ENCODE measurements at regions not wholly inside any gene's neighbourhood (a gene's known extent, or its start where the extent isn't known, plus 50 kb on each side); places are given as distances from the start of the nearest gene placed in this dataset.

- DNase-seq = peak in 1 of 2 donors; percentile 64
- Mint-ChIP-seq H3K4me3 (no peak overlapping the region), H3K36me3 (no peaks in the 10 kb centered on the region), H3K27ac (no peak overlapping the region), H3K4me1 (peaks cover 0 to 10% of the 10 kb centered on the region in 2 donors), H3K27me3 (ENCODE audit: low read depth in 2 of 2) (peaks cover 7 to 12% of the 10 kb centered on the region in 2 donors), H3K9me3 (no peaks in the 10 kb centered on the region)
- Histone ChIP-seq H3K27me3 (ENCODE audit: control insufficient read depth, insufficient read depth, low read length) (no peaks in the 10 kb centered on the region), H3K36me3 (ENCODE audit: control insufficient read depth, insufficient read depth, low read length) (no peaks in the 10 kb centered on the region), H3K9me3 (ENCODE audit: control insufficient read depth, insufficient read depth, low read length) (no peaks in the 10 kb centered on the region), H3K4me1 (ENCODE audit: control insufficient read depth, insufficient read depth, low read length) (peaks cover under 1% of the 10 kb centered on the region), H3K27ac (ENCODE audit: low read length) (no peak overlapping the region), H3K4me3 (ENCODE audit: low read length) (no peak overlapping the region)
- peak; percentile 13 for TF ChIP-seq CTCF (IDR thresholded peaks at IDR 0.05)
- intact Hi-C loops (cut with micrococcal nuclease) = loop anchor here (5.0 kb wide), 1 partner anchor 511 kb away; no protein-coding TSS in a partner anchor
- ATAC-seq = no peak
- 71% methylated on average over 12 of the region's 12 CpGs for WGBS (ENCODE audit: insufficient coverage)
Observed at GRCh38 chr2:105576440-105577241, 168.1 kb upstream of the NCK2 start.

- no peak for DNase-seq
- Mint-ChIP-seq H3K4me1 (peaks cover 0 to 10% of the 10 kb centered on the region in 2 donors), H3K27ac (no peak overlapping the region), H3K36me3 (no peaks in the 10 kb centered on the region), H3K9me3 (no peaks in the 10 kb centered on the region), H3K4me3 (no peak overlapping the region), H3K27me3 (ENCODE audit: low read depth in 2 of 2) (peaks cover 12% of the 10 kb centered on the region in 2 donors)
- ATAC-seq = peak in 1 of 3 donors; percentile 28
- H3K4me1 ChIP-seq (ENCODE audit: control insufficient read depth, insufficient read depth, low read length) = peaks cover 3% of the 10 kb centered on the region
- intact Hi-C loops (cut with micrococcal nuclease) = loop anchor here (5.0 kb wide), 1 partner anchor 511 kb away; no protein-coding TSS in a partner anchor
- no peaks in the 10 kb centered on the region for H3K27me3 ChIP-seq (ENCODE audit: control insufficient read depth, insufficient read depth, low read length)
- TF ChIP-seq CTCF (IDR thresholded peaks at IDR 0.05) = no peak
- WGBS (ENCODE audit: insufficient coverage) = 71% methylated on average over 13 of the region's 13 CpGs
- no peak overlapping the region for H3K27ac ChIP-seq (ENCODE audit: low read length)
- H3K4me3 ChIP-seq (ENCODE audit: low read length) = no peak overlapping the region
- no peaks in the 10 kb centered on the region for H3K36me3 ChIP-seq (ENCODE audit: control insufficient read depth, insufficient read depth, low read length)
- no peaks in the 10 kb centered on the region for H3K9me3 ChIP-seq (ENCODE audit: control insufficient read depth, insufficient read depth, low read length)
Observed at GRCh38 chr2:105576050-105576439, 168.7 kb upstream of the NCK2 start.

- H3K27me3 ChIP-seq (ENCODE audit: control insufficient read depth, insufficient read depth, low read length) = no peaks in the 10 kb centered on the region
- H3K27ac Mint-ChIP-seq = no peak overlapping the region
- 87% methylated on average over 7 of the region's 9 CpGs for WGBS (ENCODE audit: insufficient coverage)
- no peak for ATAC-seq
- no peak overlapping the region for H3K4me3 Mint-ChIP-seq
- peaks cover 0 to 10% of the 10 kb centered on the region in 2 donors for H3K4me1 Mint-ChIP-seq
- no peaks in the 10 kb centered on the region for H3K9me3 Mint-ChIP-seq
- DNase-seq = no peak
- H3K27ac ChIP-seq (ENCODE audit: low read length) = no peak overlapping the region
- no peaks in the 10 kb centered on the region for H3K36me3 ChIP-seq (ENCODE audit: control insufficient read depth, insufficient read depth, low read length)
- no peak overlapping the region for H3K4me3 ChIP-seq (ENCODE audit: low read length)
- H3K27me3 Mint-ChIP-seq (ENCODE audit: low read depth in 2 of 2) = peaks cover 14 to 17% of the 10 kb centered on the region in 2 donors
- no peaks in the 10 kb centered on the region for H3K36me3 Mint-ChIP-seq
- TF ChIP-seq CTCF (IDR thresholded peaks at IDR 0.05) = no peak
- H3K9me3 ChIP-seq (ENCODE audit: control insufficient read depth, insufficient read depth, low read length) = no peaks in the 10 kb centered on the region
- H3K4me1 ChIP-seq (ENCODE audit: control insufficient read depth, insufficient read depth, low read length) = peaks cover 3% of the 10 kb centered on the region
- intact Hi-C loops (cut with micrococcal nuclease) = loop anchor here (5.0 kb wide), 1 partner anchor 512 kb away; no protein-coding TSS in a partner anchor
Observed at GRCh38 chr2:105575499-105576025, 169.2 kb upstream of the NCK2 start.
